H9 (cell line): ENCODE measurements at regions not wholly inside any gene's neighbourhood (a gene's known extent, or its start where the extent isn't known, plus 50 kb on each side); places are given as distances from the start of the nearest gene placed in this dataset.

Experiments
- DNase-seq: peaks from one replicate; pipeline ENCODE4 v3.0.0-alpha.2; 2017
- H2AFZ ChIP-seq: one replicate; pipeline ENCODE4 v1.6.1; 2013; ENCODE audit warnings: mild to moderate bottlenecking, low read length, control low read depth, moderate library complexity
- H2AK5ac ChIP-seq: 2 replicates; pipeline ENCODE4 v1.6.1; 2013; ENCODE audit warnings: low read length, control low read depth, mixed read lengths; ENCODE audit not compliant: insufficient read length
- H2BK120ac ChIP-seq: one replicate; pipeline ENCODE4 v1.6.1; 2013; ENCODE audit warnings: low read depth, mild to moderate bottlenecking, low read length, control low read depth, inconsistent platforms; ENCODE audit not compliant: poor library complexity, severe bottlenecking
- H2BK12ac ChIP-seq: 2 replicates; pipeline ENCODE4 v1.6.1; 2013; ENCODE audit warnings: low read length, control low read depth, mixed read lengths, low read depth; ENCODE audit not compliant: insufficient read length
- H2BK15ac ChIP-seq: 2 replicates; pipeline ENCODE4 v1.6.1; 2013; ENCODE audit warnings: low read depth, low read length, control low read depth
- H2BK20ac ChIP-seq: one replicate; pipeline ENCODE4 v1.6.1; 2013; ENCODE audit warnings: low read depth, mild to moderate bottlenecking, low read length, control low read depth, inconsistent platforms; ENCODE audit not compliant: poor library complexity, severe bottlenecking
- H2BK5ac ChIP-seq: 2 replicates; pipeline ENCODE4 v1.6.1; 2013; ENCODE audit warnings: low read length, control low read depth, mixed read lengths; ENCODE audit not compliant: insufficient read length
- H3K14ac ChIP-seq: 2 replicates; pipeline ENCODE4 v1.6.1; 2013; ENCODE audit warnings: low read length, control low read depth; ENCODE audit not compliant: insufficient read depth
- H3K18ac ChIP-seq: 2 replicates; pipeline ENCODE4 v1.6.1; 2013; ENCODE audit warnings: low read depth, mild to moderate bottlenecking, mixed read lengths, low read length, control low read depth; ENCODE audit not compliant: insufficient read length
- H3K23ac ChIP-seq: 2 replicates; pipeline ENCODE4 v1.6.1; 2013; ENCODE audit warnings: low read length, control low read depth, mixed read lengths, low read depth; ENCODE audit not compliant: insufficient read length
- H3K23me2 ChIP-seq: 2 replicates; pipeline ENCODE4 v1.6.1; 2013; ENCODE audit warnings: low read depth, mild to moderate bottlenecking, mixed read lengths, low read length, control low read depth; ENCODE audit not compliant: insufficient read length, poor library complexity, severe bottlenecking
- H3K27ac ChIP-seq: 2 replicates; pipeline ENCODE4 v1.5.1; 2013; ENCODE audit warnings: low read length, control low read depth, mixed read lengths, low read depth; ENCODE audit not compliant: insufficient read length
- H3K27me3 ChIP-seq: 2 replicates; pipeline ENCODE4 v1.6.1; 2013; ENCODE audit warnings: low read length, control low read depth, inconsistent platforms; ENCODE audit not compliant: insufficient read depth
- H3K4ac ChIP-seq: 2 replicates; pipeline ENCODE4 v1.6.1; 2013; ENCODE audit warnings: low read depth, mild to moderate bottlenecking, control low read depth, inconsistent platforms, low read length, moderate library complexity
- H3K4me1 ChIP-seq: 2 replicates; pipeline ENCODE4 v1.6.1; 2013; ENCODE audit warnings: low read length, control low read depth, inconsistent platforms; ENCODE audit not compliant: insufficient read depth
- H3K4me2 ChIP-seq: 2 replicates; pipeline ENCODE4 v1.6.1; 2013; ENCODE audit warnings: low read length, control low read depth, mixed read lengths; ENCODE audit not compliant: insufficient read length, insufficient read depth
- H3K56ac ChIP-seq: 2 replicates; pipeline ENCODE4 v1.6.1; 2013; ENCODE audit warnings: low read depth, mild to moderate bottlenecking, mixed read lengths, low read length, control low read depth; ENCODE audit not compliant: insufficient read length
- H3K79me1 ChIP-seq: 2 replicates; pipeline ENCODE4 v1.6.1; 2013; ENCODE audit warnings: low read depth, mild to moderate bottlenecking, moderate library complexity, low read length, control low read depth, inconsistent platforms; ENCODE audit not compliant: insufficient read depth, poor library complexity, severe bottlenecking
- H3K79me2 ChIP-seq: 2 replicates; pipeline ENCODE4 v1.6.1; 2013; ENCODE audit warnings: low read length, control low read depth, inconsistent platforms; ENCODE audit not compliant: insufficient read depth
- H3K9ac ChIP-seq: 2 replicates; pipeline ENCODE4 v1.6.1; 2013; ENCODE audit warnings: low read length, control low read depth, mixed read lengths; ENCODE audit not compliant: insufficient read length; ENCODE audit errors: extremely low read depth
- H3K9me3 ChIP-seq: one replicate; pipeline ENCODE4 v1.6.1; 2013; ENCODE audit warnings: low read depth, low read length, inconsistent platforms; ENCODE audit not compliant: control insufficient read depth
- H3T11ph ChIP-seq: one replicate; pipeline ENCODE4 v1.6.1; 2013; ENCODE audit warnings: mild to moderate bottlenecking, low read length, control low read depth, inconsistent platforms
- H4K20me1 ChIP-seq: one replicate; pipeline ENCODE4 v1.6.1; 2013; ENCODE audit not compliant: control insufficient read depth, insufficient read length, insufficient read depth
- H4K5ac ChIP-seq: 2 replicates; pipeline ENCODE4 v1.6.1; 2013; ENCODE audit warnings: low read depth, mild to moderate bottlenecking, mixed read lengths, low read length, control low read depth; ENCODE audit not compliant: insufficient read length
- H4K8ac ChIP-seq: replicated peaks from 2 replicates; pipeline ENCODE4 v1.6.1; 2013; ENCODE audit warnings: low read length, control low read depth, mixed read lengths, low read depth; ENCODE audit not compliant: insufficient read length
- H4K91ac ChIP-seq: 2 replicates; pipeline ENCODE4 v1.6.1; 2013; ENCODE audit warnings: low read depth, mild to moderate bottlenecking, moderate library complexity, mixed read lengths, low read length, control low read depth; ENCODE audit not compliant: insufficient read length
- H3K27ac Mint-ChIP-seq, 3 experiments: 2 replicates in 2 of 3; 3 replicates in 1 of 3; pipeline ENCODE4 v1.8.0; 2020 to 2021; ENCODE audit warnings: mixed read lengths in 3 of 3, mild to moderate bottlenecking in 1 of 3, moderate library complexity in 1 of 3
- H3K27me3 Mint-ChIP-seq: 2 replicates; pipeline ENCODE4 v1.8.0; 2021; ENCODE audit warnings: low read depth, mild to moderate bottlenecking, moderate library complexity, mixed read lengths
- H3K36me3 Mint-ChIP-seq, 3 experiments: 2 replicates in 2 of 3; 3 replicates in 1 of 3; pipeline ENCODE4 v1.8.0; 2020 to 2021; ENCODE audit warnings: low read depth in 3 of 3, mixed read lengths in 3 of 3; ENCODE audit not compliant: insufficient read depth in 1 of 3
- H3K4me1 Mint-ChIP-seq, 2 experiments: 2 replicates each; pipeline ENCODE4 v1.8.0; 2020; ENCODE audit warnings: mixed read lengths in 2 of 2
- H3K4me3 Mint-ChIP-seq, 2 experiments: 2 replicates in 1 of 2; 3 replicates in 1 of 2; pipeline ENCODE4 v1.8.0; 2020 to 2021; ENCODE audit warnings: mild to moderate bottlenecking in 2 of 2, mixed read lengths in 2 of 2, moderate library complexity in 1 of 2
- H3K9me3 Mint-ChIP-seq, 2 experiments: 2 replicates in 1 of 2; 3 replicates in 1 of 2; pipeline ENCODE4 v1.8.0; 2020; ENCODE audit warnings: mild to moderate bottlenecking in 2 of 2, mixed read lengths in 2 of 2, moderate library complexity in 1 of 2
- WGBS: extraction: QIAGEN DNeasy Blood & Tissue Kit; methylation state at CpG from one replicate; pipeline ENCODE4 v1.1.7; 2013; ENCODE audit warnings: missing lambda C conversion rate, low lambda C conversion rate, mixed read lengths; ENCODE audit not compliant: insufficient read length; ENCODE audit errors: extremely low coverage; 5-methylcytosine and 5-hydroxymethylcytosine counted together
- TF ChIP-seq, protein P1 (sequence below): fragments of 200-600 bp; sonication (generic); conservative IDR thresholded peaks from 3 replicates; pipeline ENCODE4 v1.8.0; 2021; ENCODE audit warnings: antibody characterized with exemption, mild to moderate bottlenecking

DNA sequence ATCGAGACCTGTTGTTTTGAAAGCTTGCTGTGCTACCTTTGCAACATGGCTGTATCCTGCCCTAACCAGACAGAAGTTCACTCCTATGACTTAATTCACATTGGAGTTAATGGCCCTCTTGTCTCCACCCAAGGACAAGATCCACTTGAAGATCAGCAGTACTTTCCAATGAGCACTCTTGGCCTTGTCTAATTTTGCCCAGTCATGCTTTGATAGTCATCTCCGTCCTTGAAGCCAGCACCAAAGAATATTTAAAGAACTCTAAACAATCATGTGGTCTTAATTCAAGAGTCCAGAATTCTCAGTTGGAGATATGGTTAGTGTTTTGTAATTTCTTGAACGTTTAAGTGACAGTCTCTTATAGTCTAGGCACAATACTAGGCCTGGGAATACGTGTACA lies 775.6 kb upstream of the EEF2KMT start:
- no peak overlapping the region for H3K4ac ChIP-seq
- TF ChIP-seq, protein P1, sequence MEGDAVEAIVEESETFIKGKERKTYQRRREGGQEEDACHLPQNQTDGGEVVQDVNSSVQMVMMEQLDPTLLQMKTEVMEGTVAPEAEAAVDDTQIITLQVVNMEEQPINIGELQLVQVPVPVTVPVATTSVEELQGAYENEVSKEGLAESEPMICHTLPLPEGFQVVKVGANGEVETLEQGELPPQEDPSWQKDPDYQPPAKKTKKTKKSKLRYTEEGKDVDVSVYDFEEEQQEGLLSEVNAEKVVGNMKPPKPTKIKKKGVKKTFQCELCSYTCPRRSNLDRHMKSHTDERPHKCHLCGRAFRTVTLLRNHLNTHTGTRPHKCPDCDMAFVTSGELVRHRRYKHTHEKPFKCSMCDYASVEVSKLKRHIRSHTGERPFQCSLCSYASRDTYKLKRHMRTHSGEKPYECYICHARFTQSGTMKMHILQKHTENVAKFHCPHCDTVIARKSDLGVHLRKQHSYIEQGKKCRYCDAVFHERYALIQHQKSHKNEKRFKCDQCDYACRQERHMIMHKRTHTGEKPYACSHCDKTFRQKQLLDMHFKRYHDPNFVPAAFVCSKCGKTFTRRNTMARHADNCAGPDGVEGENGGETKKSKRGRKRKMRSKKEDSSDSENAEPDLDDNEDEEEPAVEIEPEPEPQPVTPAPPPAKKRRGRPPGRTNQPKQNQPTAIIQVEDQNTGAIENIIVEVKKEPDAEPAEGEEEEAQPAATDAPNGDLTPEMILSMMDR, result no peak
- H4K5ac ChIP-seq, result no peak overlapping the region
- H2BK15ac ChIP-seq, result no peak overlapping the region
- Mint-ChIP-seq H3K36me3 (peaks cover 0 to 2% (median 0%) of the 10 kb centered on the region in 3 experiments; a peak in 1 of 7 replicates), H3K4me1 (peaks cover 27 to 28% of the 10 kb centered on the region in 2 experiments), H3K9me3 (no peaks in the 10 kb centered on the region; a peak in 1 of 5 replicates), H3K27me3 (no peaks in the 10 kb centered on the region), H3K4me3 (no peak overlapping the region), H3K27ac (no peak overlapping the region; a peak in 1 of 7 replicates)
- no peak overlapping the region for H2BK5ac ChIP-seq
- no peaks in the 10 kb centered on the region for H3K23me2 ChIP-seq
- no peaks in the 10 kb centered on the region for H3K9me3 ChIP-seq
- no peak for DNase-seq
- H3K56ac ChIP-seq, result no peak overlapping the region
- no peak overlapping the region for H3K27ac ChIP-seq
- H3K27me3 ChIP-seq, result no peaks in the 10 kb centered on the region
- H2BK120ac ChIP-seq, result no peak overlapping the region
- no peak overlapping the region for H4K91ac ChIP-seq
- no peak overlapping the region for H3T11ph ChIP-seq
- no peak overlapping the region for H2AFZ ChIP-seq
- H3K9ac ChIP-seq, result no peak overlapping the region
- WGBS, result no CpG with 5 or more reads among the region's 4 CpGs
- H3K18ac ChIP-seq, result no peak overlapping the region
- H2BK20ac ChIP-seq, result no peak overlapping the region
- H4K8ac ChIP-seq, result no peak overlapping the region
- H3K4me2 ChIP-seq, result no peak overlapping the region
- no peaks in the 10 kb centered on the region for H3K79me2 ChIP-seq
- no peaks in the 10 kb centered on the region for H3K79me1 ChIP-seq
- no peak overlapping the region for H2BK12ac ChIP-seq
- no peaks in the 10 kb centered on the region for H4K20me1 ChIP-seq
- no peak overlapping the region for H3K23ac ChIP-seq
- no peak overlapping the region for H2AK5ac ChIP-seq
- no peak overlapping the region for H3K14ac ChIP-seq
- peaks cover 9% of the 10 kb centered on the region; the same call in 1 of the 2 replicates for H3K4me1 ChIP-seq
